Peyer's patch (tissue), 4 donors: ENCODE measurements at regions not wholly inside any gene's neighbourhood (a gene's known extent, or its start where the extent isn't known, plus 50 kb on each side); places are given as distances from the start of the nearest gene placed in this dataset.
"Not testable (repeated sequence)": the region's sequence is repeated elsewhere in the genome, so short reads cannot be mapped to it uniquely, and the experiment has no call there.

Experiments used
- POLR2A ChIP-seq, 2 donors: fragments of 450-650 bp; IDR thresholded peaks; one replicate each; pipeline ENCODE4 v1.5.1; 2017; ENCODE audit warnings: antibody characterized with exemption in 2 of 2, mild to moderate bottlenecking in 2 of 2, moderate library complexity in 2 of 2
- TF ChIP-seq, protein P1 (sequence below), 6 experiments: fragments of 450-650 bp in 4 of 6; fragments of 200-600 bp in 2 of 6; sonication (generic) in 1 of 6; IDR thresholded peaks; one replicate each; pipeline ENCODE4 v1.5.1; 2017 to 2019; ENCODE audit warnings: antibody characterized with exemption in 6 of 6, mild to moderate bottlenecking in 3 of 6, moderate library complexity in 1 of 6

DNA sequence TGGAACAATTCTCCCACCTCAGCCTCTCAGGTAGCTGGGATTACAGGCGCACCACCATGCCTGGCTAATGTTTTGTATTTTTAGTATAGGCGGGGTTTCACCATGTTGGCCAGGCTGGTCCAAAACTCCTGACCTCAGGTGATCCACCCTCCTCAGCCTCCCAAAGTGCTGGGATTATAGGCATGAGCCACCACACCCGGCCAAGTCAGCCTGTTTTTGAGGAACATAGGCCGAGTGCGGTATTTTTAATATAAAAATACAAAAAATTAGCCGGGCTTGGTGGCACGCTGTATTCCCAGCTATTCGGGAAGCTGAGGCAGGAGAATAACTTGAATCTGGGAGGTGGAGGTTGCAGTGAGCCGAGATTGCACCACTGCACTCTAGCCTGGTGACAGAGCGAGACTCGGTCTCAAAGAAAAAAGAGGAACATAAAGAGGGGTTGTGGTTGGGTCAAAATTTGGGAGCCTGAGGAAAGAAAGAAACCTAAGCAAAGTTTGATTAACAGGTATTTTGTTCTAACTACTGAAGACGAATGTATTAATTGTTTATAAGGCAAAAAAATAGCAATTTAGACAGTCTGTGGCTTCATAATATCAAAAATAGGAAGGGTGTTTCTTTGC, 51.6 kb upstream of the ZNF254 start:
- TF ChIP-seq, protein P1, sequence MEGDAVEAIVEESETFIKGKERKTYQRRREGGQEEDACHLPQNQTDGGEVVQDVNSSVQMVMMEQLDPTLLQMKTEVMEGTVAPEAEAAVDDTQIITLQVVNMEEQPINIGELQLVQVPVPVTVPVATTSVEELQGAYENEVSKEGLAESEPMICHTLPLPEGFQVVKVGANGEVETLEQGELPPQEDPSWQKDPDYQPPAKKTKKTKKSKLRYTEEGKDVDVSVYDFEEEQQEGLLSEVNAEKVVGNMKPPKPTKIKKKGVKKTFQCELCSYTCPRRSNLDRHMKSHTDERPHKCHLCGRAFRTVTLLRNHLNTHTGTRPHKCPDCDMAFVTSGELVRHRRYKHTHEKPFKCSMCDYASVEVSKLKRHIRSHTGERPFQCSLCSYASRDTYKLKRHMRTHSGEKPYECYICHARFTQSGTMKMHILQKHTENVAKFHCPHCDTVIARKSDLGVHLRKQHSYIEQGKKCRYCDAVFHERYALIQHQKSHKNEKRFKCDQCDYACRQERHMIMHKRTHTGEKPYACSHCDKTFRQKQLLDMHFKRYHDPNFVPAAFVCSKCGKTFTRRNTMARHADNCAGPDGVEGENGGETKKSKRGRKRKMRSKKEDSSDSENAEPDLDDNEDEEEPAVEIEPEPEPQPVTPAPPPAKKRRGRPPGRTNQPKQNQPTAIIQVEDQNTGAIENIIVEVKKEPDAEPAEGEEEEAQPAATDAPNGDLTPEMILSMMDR (IDR thresholded peaks at IDR 0.05): not testable (repeated sequence)
- not testable (repeated sequence) for TF ChIP-seq POLR2A (IDR thresholded peaks at IDR 0.05)
